Fibroblast of lung (primary cell): ENCODE measurements at regions not wholly inside any gene's neighbourhood (a gene's known extent, or its start where the extent isn't known, plus 50 kb on each side); places are given as distances from the start of the nearest gene placed in this dataset.
A peak's percentile ranks its signal among the peaks of the same experiment; 100 is the strongest.

Experiments used
- DNase-seq, 2 donors: peaks; one replicate each; pipeline versions ENCODE4 v3.0.0 to v3.0.0-alpha.2; 2010; ENCODE audit warnings: low read depth in 2 of 2
- H2AFZ ChIP-seq: 2 replicates; pipeline ENCODE4 v1.5.1; 2012; ENCODE audit warnings: low read length, control low read depth, inconsistent platforms
- H3K27ac ChIP-seq: 2 replicates; pipeline ENCODE4 v1.5.1; 2011; ENCODE audit warnings: low read length, control low read depth; ENCODE audit not compliant: insufficient read depth
- H3K27me3 ChIP-seq: 2 replicates; pipeline ENCODE4 v1.5.1; 2011; ENCODE audit warnings: mild to moderate bottlenecking, low read length; ENCODE audit not compliant: control insufficient read depth, insufficient read depth
- H3K36me3 ChIP-seq: 2 replicates; pipeline ENCODE4 v1.5.1; 2011; ENCODE audit warnings: low read length; ENCODE audit not compliant: control insufficient read depth, insufficient read depth
- H3K4me1 ChIP-seq: 2 replicates; pipeline ENCODE4 v1.5.1; 2011; ENCODE audit warnings: low read length; ENCODE audit not compliant: control insufficient read depth, insufficient read depth; ENCODE audit errors: extremely low read depth
- H3K4me2 ChIP-seq: 2 replicates; pipeline ENCODE4 v1.5.1; 2011; ENCODE audit warnings: low read length, control low read depth; ENCODE audit not compliant: insufficient read depth; ENCODE audit errors: extremely low read depth
- H3K4me3 ChIP-seq, 4 experiments: fragments of 200-600 bp in 1 of 4; sonication (generic) in 1 of 4; replicated peaks in 1 of 4; 2 replicates each; pipeline ENCODE4 v1.5.1; 2011 to 2016; ENCODE audit warnings: low read length in 4 of 4, low read depth in 3 of 4, mild to moderate bottlenecking in 3 of 4, control low read depth in 2 of 4, inconsistent platforms in 1 of 4, mixed read lengths in 1 of 4; ENCODE audit not compliant: insufficient read depth in 1 of 4; ENCODE audit errors: control extremely low read depth in 1 of 4
- H3K79me2 ChIP-seq: 2 replicates; pipeline ENCODE4 v1.5.1; 2012; ENCODE audit warnings: mild to moderate bottlenecking, low read length, inconsistent platforms; ENCODE audit not compliant: control insufficient read depth, insufficient read depth
- H3K9ac ChIP-seq: 2 replicates; pipeline ENCODE4 v1.5.1; 2011; ENCODE audit warnings: mild to moderate bottlenecking, low read length, control low read depth; ENCODE audit not compliant: insufficient read depth
- H3K9me3 ChIP-seq: 2 replicates; pipeline ENCODE4 v1.5.1; 2012; ENCODE audit warnings: low read depth, low read length; ENCODE audit not compliant: control insufficient read depth, insufficient read depth
- H4K20me1 ChIP-seq: 2 replicates; pipeline ENCODE4 v1.5.1; 2011; ENCODE audit warnings: low read length; ENCODE audit not compliant: control insufficient read depth, insufficient read depth; ENCODE audit errors: extremely low read depth
- CTCF ChIP-seq, 2 donors: IDR thresholded peaks in 1 of 2; conservative IDR thresholded peaks in 1 of 2; 1 replicate in 1 of 2; 2 replicates in 1 of 2; pipeline ENCODE4 v1.5.1; 2011 to 2012; ENCODE audit warnings: low read length in 2 of 2, control low read depth in 1 of 2, inconsistent platforms in 1 of 2, low read depth in 1 of 2, mild to moderate bottlenecking in 1 of 2
- EZH2 ChIP-seq: IDR thresholded peaks from 2 replicates; pipeline ENCODE4 v1.5.1; 2012; ENCODE audit warnings: low read length, control low read depth, mild to moderate bottlenecking; ENCODE audit errors: missing control alignments

GRCh38 chr1:235925016-235925415 lies 58.3 kb upstream of the LYST start:
- no peak overlapping the region for H3K27ac ChIP-seq
- H3K79me2 ChIP-seq, result no peaks in the 10 kb centered on the region
- no peak overlapping the region for H3K4me3 ChIP-seq
- H3K27me3 ChIP-seq, result no peaks in the 10 kb centered on the region
- H2AFZ ChIP-seq, result no peak overlapping the region
- H4K20me1 ChIP-seq, result no peaks in the 10 kb centered on the region
- H3K36me3 ChIP-seq, result no peaks in the 10 kb centered on the region
- H3K9me3 ChIP-seq, result no peaks in the 10 kb centered on the region
- no peak overlapping the region for H3K9ac ChIP-seq
- H3K4me2 ChIP-seq, result no peak overlapping the region
- TF ChIP-seq EZH2 (no peak), CTCF (conservative IDR thresholded peaks at IDR 0.05 in 1 of 2, IDR thresholded peaks at IDR 0.05 in 1 of 2; ENCODE audit: low read depth in 1 of 2, low read length in 2 of 2) (no peak)
- DNase-seq, result no peak
- H3K4me1 ChIP-seq, result peaks cover 16% of the 10 kb centered on the region

- no peak overlapping the region for H3K4me3 ChIP-seq
- no peaks in the 10 kb centered on the region for H3K27me3 ChIP-seq
- H2AFZ ChIP-seq, result no peak overlapping the region
- H3K9me3 ChIP-seq, result no peaks in the 10 kb centered on the region
- TF ChIP-seq CTCF (conservative IDR thresholded peaks at IDR 0.05 in 1 of 2, IDR thresholded peaks at IDR 0.05 in 1 of 2; ENCODE audit: low read depth in 1 of 2, low read length in 2 of 2) (no peak), EZH2 (no peak)
- no peak overlapping the region for H3K9ac ChIP-seq
- peak overlapping the region; percentile 4 for H3K4me2 ChIP-seq
- no peaks in the 10 kb centered on the region for H4K20me1 ChIP-seq
- H3K79me2 ChIP-seq, result no peaks in the 10 kb centered on the region
- peak in 1 of 2 donors; percentile 55 for DNase-seq
- no peak overlapping the region for H3K27ac ChIP-seq
- no peaks in the 10 kb centered on the region for H3K36me3 ChIP-seq
- peaks cover 26% of the 10 kb centered on the region for H3K4me1 ChIP-seq
Observed at GRCh38 chr1:235923466-235924021, 56.8 kb upstream of the LYST start.

- DNase-seq, result peak in 1 of 2 donors; percentile 54
- TF ChIP-seq CTCF (conservative IDR thresholded peaks at IDR 0.05 in 1 of 2, IDR thresholded peaks at IDR 0.05 in 1 of 2; ENCODE audit: low read depth in 1 of 2, low read length in 2 of 2) (no peak), EZH2 (no peak)
- Histone ChIP-seq H4K20me1 (no peaks in the 10 kb centered on the region), H3K4me1 (peaks cover 36% of the 10 kb centered on the region), H3K9ac (no peak overlapping the region), H3K36me3 (no peaks in the 10 kb centered on the region), H3K79me2 (no peaks in the 10 kb centered on the region), H3K27me3 (no peaks in the 10 kb centered on the region), H2AFZ (no peak overlapping the region), H3K4me2 (no peak overlapping the region), H3K4me3 (no peak overlapping the region), H3K27ac (no peak overlapping the region), H3K9me3 (no peaks in the 10 kb centered on the region)
Observed at GRCh38 chr1:235920596-235921375, 54.1 kb upstream of the LYST start.
